ENCODE measurements at regions not wholly inside any gene's neighbourhood (a gene's known extent, or its start where the extent isn't known, plus 50 kb on each side); places are given as distances from the start of the nearest gene placed in this dataset.

- no peak for TF ChIP-seq TBP (IDR thresholded peaks at IDR 0.05; ENCODE audit: low read depth, low read length)
Observed at GRCh38 chr6:90712114-90712513, 125.2 kb upstream of the MAP3K7 start (continued).

All from H1 (cell line).